Upper lobe of left lung (tissue), 4 donors: ENCODE measurements at regions not wholly inside any gene's neighbourhood (a gene's known extent, or its start where the extent isn't known, plus 50 kb on each side); places are given as distances from the start of the nearest gene placed in this dataset.
"Not testable (repeated sequence)": the region's sequence is repeated elsewhere in the genome, so short reads cannot be mapped to it uniquely, and the experiment has no call there.

Experiments used
- CTCF ChIP-seq, 6 experiments: fragments of 450-650 bp in 4 of 6; fragments of 200-600 bp in 2 of 6; sonication (generic) in 2 of 6; IDR thresholded peaks; one replicate each; pipeline ENCODE4 v1.5.1; 2016 to 2019; ENCODE audit warnings: antibody characterized with exemption in 6 of 6
- EP300 ChIP-seq, 4 donors: sonication (generic); formaldehyde crosslinking; IDR thresholded peaks; one replicate each; pipeline ENCODE4 v1.5.1; 2017; ENCODE audit warnings: antibody characterized with exemption in 4 of 4, control low read depth in 2 of 4
- POLR2A ChIP-seq, 4 donors: fragments of 450-650 bp; IDR thresholded peaks; one replicate each; pipeline ENCODE4 v1.5.1; 2016 to 2017; ENCODE audit warnings: antibody characterized with exemption in 4 of 4, mild to moderate bottlenecking in 2 of 4
- POLR2AphosphoS5 ChIP-seq, 2 donors: sonication (generic); formaldehyde crosslinking; IDR thresholded peaks; one replicate each; pipeline ENCODE4 v1.5.1; 2017; ENCODE audit warnings: antibody characterized with exemption in 2 of 2

- TF ChIP-seq EP300, CTCF, POLR2A, POLR2AphosphoS5 (IDR thresholded peaks at IDR 0.05): not testable (repeated sequence)
These were observed 178.0 kb upstream of the GALNT15 start for GRCh38 chr3:15996496-15996895.
